ENCODE measurements at regions not wholly inside any gene's neighbourhood (a gene's known extent, or its start where the extent isn't known, plus 50 kb on each side); places are given as distances from the start of the nearest gene placed in this dataset.

DNA sequence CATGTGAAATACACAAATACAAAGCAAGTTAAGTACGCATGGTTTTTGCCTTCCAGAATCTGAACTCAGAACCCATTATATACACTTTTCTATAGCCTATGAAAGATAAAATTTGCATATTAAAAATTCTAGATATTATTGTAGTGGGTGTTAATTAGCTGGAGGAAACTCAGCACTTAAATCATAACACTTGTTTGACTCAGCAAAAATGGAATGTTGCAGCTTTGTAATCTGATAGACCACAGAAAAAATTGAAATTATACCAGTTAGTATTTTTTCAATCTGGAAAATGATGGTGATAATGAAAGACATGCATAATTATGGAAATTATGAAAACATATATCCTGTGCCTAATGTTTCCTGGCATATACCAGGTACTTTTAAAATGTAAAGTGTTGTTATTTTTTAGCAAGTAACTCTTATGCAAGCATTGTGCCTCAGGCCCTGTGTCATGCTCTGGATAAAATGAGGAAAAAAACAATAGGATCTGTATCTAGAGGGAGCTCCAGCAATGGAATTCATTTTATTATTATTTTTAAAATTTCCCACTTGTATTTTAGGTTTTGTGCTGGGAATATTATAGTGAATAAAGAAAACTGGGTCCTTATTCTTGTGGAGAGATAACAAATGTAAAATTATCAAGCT, 490.4 kb upstream of the SEMA3A start:
- Mint-ChIP-seq H3K27ac (no peak overlapping the region), H3K27me3 (no peaks in the 10 kb centered on the region), H3K36me3 (ENCODE audit: low read depth) (no peaks in the 10 kb centered on the region), H3K4me1 (no peaks in the 10 kb centered on the region), H3K9me3 (ENCODE audit: low read depth) (no peaks in the 10 kb centered on the region), H3K4me3 (no peak overlapping the region)
- ChIA-PET CTCF (interaction anchor here (0.9 kb wide), 1 partner anchor 13 kb away, joined by 3 read pairs; no protein-coding TSS in a partner anchor), POLR2A (no interaction called here)
- ATAC-seq (no peak), DNase-seq (no peak)
- intact Hi-C loops (cut with DNase I, micrococcal nuclease) = no loop called here

- intact Hi-C loops (cut with DNase I, micrococcal nuclease) = no loop called here
- Mint-ChIP-seq H3K4me3 (no peak overlapping the region), H3K36me3 (ENCODE audit: low read depth) (no peaks in the 10 kb centered on the region), H3K27me3 (no peaks in the 10 kb centered on the region), H3K27ac (no peak overlapping the region), H3K9me3 (ENCODE audit: low read depth) (no peaks in the 10 kb centered on the region), H3K4me1 (no peaks in the 10 kb centered on the region)
- DNase-seq (no peak), ATAC-seq (no peak)
- POLR2A ChIA-PET = no interaction called here
- CTCF ChIA-PET = interaction anchor here (0.6 kb wide), 1 partner anchor 338 kb away, joined by 3 read pairs; no protein-coding TSS in a partner anchor
Observed at GRCh38 chr7:84682543-84682942, 488.0 kb upstream of the SEMA3A start.

DNA sequence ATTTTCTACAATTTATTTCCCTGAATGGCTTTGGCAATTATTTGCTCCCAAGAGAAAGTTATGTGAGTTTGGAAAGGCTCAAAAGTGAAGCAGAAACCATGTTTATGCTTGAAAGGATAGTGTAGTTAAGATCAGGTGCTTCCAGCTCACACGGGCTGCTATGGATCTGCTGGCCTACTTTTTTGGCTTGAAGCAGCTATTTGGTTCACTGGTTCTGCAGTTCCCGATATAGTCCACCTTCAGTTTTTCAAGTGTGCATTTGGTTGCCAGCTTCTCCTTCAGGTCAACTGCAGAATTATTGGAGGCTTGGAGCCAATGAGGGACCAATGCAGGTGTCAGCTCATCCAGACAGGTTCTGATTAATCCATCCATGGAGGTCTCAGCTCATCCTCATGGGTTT, 484.3 kb upstream of the SEMA3A start:
- H3K36me3 Mint-ChIP-seq (ENCODE audit: low read depth) = no peaks in the 10 kb centered on the region
- intact Hi-C loops (cut with DNase I, micrococcal nuclease) = no loop called here

DNA sequence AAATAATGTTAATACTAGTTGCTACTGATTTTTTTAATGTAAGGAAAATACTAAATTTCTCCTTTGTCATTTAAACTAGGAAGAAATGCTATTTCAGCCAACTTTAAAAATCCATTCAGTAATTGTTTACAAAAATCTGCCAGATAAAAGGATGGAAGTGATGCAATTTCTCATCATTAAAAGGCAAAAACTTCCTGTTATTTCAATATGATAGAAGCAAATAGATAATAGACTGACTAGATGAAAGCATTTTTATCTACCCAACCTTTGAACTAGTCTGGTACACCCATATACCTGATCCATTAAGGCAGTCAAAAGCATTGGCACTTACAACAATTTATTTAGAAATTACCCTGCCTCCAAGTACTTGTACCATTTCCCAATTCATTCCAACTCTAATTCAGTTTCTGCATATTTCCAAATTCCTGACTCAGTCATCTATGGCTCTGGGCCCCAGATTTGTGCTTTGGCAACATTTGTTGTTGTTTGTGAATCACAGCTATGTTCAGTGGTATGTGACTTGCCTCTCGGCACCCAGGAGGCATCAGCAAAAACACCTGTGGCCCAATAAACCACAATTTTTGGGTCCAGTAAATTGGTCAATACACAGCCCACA, 482.6 kb upstream of the SEMA3A start:
- intact Hi-C loops (cut with DNase I, micrococcal nuclease) = no loop called here
- H3K27me3 Mint-ChIP-seq = no peaks in the 10 kb centered on the region
- ChIA-PET CTCF (interaction anchor here (0.9 to 1.8 kb wide), 3 partner anchors 18 to 741 kb away, joined by 3 to 4 read pairs (median 4); no protein-coding TSS in a partner anchor), POLR2A (no interaction called here)
- H3K27ac Mint-ChIP-seq = no peak overlapping the region
- H3K4me1 Mint-ChIP-seq = no peaks in the 10 kb centered on the region
- ATAC-seq = no peak
- H3K4me3 Mint-ChIP-seq = no peak overlapping the region
- no peaks in the 10 kb centered on the region for H3K9me3 Mint-ChIP-seq (ENCODE audit: low read depth)
- no peaks in the 10 kb centered on the region for H3K36me3 Mint-ChIP-seq (ENCODE audit: low read depth)
- no peak for DNase-seq

More for the DNA sequence above, 484.3 kb upstream of the SEMA3A start:
- Mint-ChIP-seq H3K4me3 (no peak overlapping the region), H3K27ac (no peak overlapping the region), H3K9me3 (ENCODE audit: low read depth) (no peaks in the 10 kb centered on the region), H3K4me1 (no peaks in the 10 kb centered on the region), H3K27me3 (no peaks in the 10 kb centered on the region)
- no peak for ATAC-seq
- no peak for DNase-seq
- POLR2A ChIA-PET = no interaction called here
- CTCF ChIA-PET = interaction anchor here (1.8 kb wide), 1 partner anchor 20 kb away, joined by 4 read pairs; no protein-coding TSS in a partner anchor

GRCh38 chr7:84675633-84676034, 481.0 kb upstream of the SEMA3A start:
- Mint-ChIP-seq H3K27ac (no peak overlapping the region), H3K36me3 (ENCODE audit: low read depth) (no peaks in the 10 kb centered on the region), H3K27me3 (no peaks in the 10 kb centered on the region), H3K4me1 (no peaks in the 10 kb centered on the region), H3K4me3 (no peak overlapping the region), H3K9me3 (ENCODE audit: low read depth) (no peaks in the 10 kb centered on the region)
- ChIA-PET CTCF (interaction anchor here (0.7 kb wide), 1 partner anchor 65 kb away, joined by 3 read pairs; no protein-coding TSS in a partner anchor), POLR2A (no interaction called here)
- DNase-seq (no peak), ATAC-seq (no peak)
- intact Hi-C loops (cut with DNase I, micrococcal nuclease) = no loop called here

DNA sequence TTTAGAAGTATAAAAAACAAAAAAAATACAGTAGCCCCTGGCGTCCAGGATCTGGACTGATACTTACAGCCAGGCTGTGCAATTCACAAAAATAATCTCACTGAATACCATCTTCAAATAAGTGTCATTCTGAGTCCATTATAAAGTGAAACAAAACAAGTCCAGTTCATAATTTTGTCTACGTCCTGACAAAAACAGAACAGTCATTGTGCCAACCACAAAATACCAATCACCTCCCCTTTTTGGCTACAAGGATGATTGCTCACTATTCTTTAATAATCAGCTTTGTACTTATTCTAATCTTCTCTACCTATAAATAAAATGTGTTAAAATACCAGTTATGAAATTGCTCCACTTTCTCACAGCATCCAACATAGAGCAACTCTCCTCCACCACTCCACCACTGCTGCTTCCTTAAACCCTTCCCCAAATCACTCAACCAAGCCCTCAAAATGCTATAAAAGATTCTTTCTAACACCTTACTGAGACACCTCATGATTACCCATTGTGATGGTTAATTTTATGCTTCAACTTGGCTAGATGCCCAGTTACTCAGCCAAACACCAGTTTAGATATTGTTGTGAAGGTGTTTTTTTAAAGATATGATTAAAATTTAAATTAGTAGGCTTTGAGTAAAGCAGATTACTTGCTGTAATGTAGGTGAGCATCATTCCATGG, 479.8 kb upstream of the SEMA3A start:
- no peak for DNase-seq
- Mint-ChIP-seq H3K9me3 (ENCODE audit: low read depth) (no peaks in the 10 kb centered on the region), H3K4me3 (no peak overlapping the region), H3K36me3 (ENCODE audit: low read depth) (no peaks in the 10 kb centered on the region), H3K27me3 (no peaks in the 10 kb centered on the region), H3K27ac (no peak overlapping the region), H3K4me1 (no peaks in the 10 kb centered on the region)
- POLR2A ChIA-PET = no interaction called here
- intact Hi-C loops (cut with DNase I, micrococcal nuclease) = no loop called here
- ATAC-seq = no peak
- CTCF ChIA-PET = no interaction called here

DNA sequence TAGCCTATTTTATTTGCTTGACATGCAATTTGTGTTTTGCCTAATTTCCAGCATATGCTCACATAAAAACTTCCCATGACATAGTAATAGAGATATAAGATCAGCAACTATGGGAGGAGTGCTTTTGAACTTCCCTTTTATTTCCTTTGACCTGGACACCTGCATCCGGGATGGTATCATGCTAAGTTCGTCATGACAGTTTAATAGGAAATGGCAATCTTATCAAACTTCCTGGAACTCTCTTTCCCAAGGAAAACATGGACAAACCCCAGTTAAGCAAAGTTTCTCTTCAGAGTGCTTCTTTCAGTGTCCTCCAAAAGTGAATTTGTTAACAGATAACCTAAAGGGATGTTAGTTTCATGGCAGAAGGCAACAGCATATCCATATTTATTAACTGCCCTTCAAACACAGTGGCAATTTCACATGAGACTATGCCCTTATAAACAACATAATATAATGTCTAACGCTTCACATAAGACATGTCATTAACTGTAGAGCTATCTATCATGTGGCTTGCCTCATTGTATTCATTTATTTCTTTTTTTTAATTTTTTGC, 474.7 kb upstream of the SEMA3A start:
- Mint-ChIP-seq H3K4me3 (no peak overlapping the region), H3K27me3 (no peaks in the 10 kb centered on the region), H3K27ac (no peak overlapping the region), H3K4me1 (no peaks in the 10 kb centered on the region), H3K36me3 (ENCODE audit: low read depth) (no peaks in the 10 kb centered on the region), H3K9me3 (ENCODE audit: low read depth) (no peaks in the 10 kb centered on the region)
- DNase-seq (no peak), ATAC-seq (no peak)
- ChIA-PET CTCF (no interaction called here), POLR2A (no interaction called here)
- intact Hi-C loops (cut with DNase I, micrococcal nuclease) = no loop called here

- Mint-ChIP-seq H3K36me3 (ENCODE audit: low read depth) (no peaks in the 10 kb centered on the region), H3K27ac (no peak overlapping the region), H3K27me3 (no peaks in the 10 kb centered on the region), H3K9me3 (ENCODE audit: low read depth) (no peaks in the 10 kb centered on the region), H3K4me3 (no peak overlapping the region), H3K4me1 (no peaks in the 10 kb centered on the region)
- POLR2A ChIA-PET = no interaction called here
- no peak for DNase-seq
- no peak for ATAC-seq
- intact Hi-C loops (cut with DNase I, micrococcal nuclease) = no loop called here
- CTCF ChIA-PET = no interaction called here
Observed at GRCh38 chr7:84668116-84668515, 473.5 kb upstream of the SEMA3A start.

DNA sequence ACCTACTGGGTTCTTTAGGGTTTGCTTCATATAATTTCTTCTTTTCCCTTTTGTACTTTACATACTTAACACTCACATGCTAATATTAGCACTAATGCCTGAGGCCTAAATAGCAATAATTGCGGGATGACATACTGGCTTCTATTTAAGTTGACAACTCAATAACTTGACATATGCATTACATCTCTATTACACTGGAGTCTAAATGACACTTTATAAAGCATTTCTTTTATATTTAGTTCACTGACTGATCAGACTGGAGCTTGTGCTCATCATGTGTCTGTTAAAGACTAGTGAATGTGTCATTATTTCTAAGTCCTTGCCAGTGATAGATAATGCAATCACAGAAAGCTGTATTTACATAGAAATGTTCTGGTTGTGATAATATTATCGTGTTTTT, 472.1 kb upstream of the SEMA3A start:
- Mint-ChIP-seq H3K4me3 (no peak overlapping the region), H3K27ac (no peak overlapping the region), H3K4me1 (no peaks in the 10 kb centered on the region), H3K36me3 (ENCODE audit: low read depth) (no peaks in the 10 kb centered on the region), H3K9me3 (ENCODE audit: low read depth) (no peaks in the 10 kb centered on the region), H3K27me3 (no peaks in the 10 kb centered on the region)
- intact Hi-C loops (cut with DNase I, micrococcal nuclease) = no loop called here
- ChIA-PET CTCF (interaction anchor here (0.6 kb wide), 1 partner anchor 18 kb away, joined by 3 read pairs; no protein-coding TSS in a partner anchor), POLR2A (no interaction called here)
- ATAC-seq = no peak
- no peak for DNase-seq

DNA sequence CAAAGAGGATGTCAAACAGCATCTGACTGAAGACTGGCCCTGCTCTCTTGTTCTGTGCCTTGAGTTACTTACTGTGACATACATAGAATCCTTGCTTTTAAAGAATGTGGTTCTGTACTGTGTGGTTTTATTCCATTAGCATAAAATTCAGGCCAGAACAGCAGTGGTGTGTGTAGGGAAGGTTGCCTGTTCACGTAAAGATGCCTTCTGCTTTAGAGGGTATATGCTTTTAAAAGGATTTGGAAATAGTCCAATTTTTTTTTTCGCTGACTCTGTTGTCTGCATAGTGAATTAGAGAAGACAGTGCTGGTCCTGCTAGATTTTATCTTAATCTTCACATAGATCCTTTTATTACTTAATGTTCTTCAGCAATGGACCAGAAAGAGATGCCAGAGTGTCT, 470.8 kb upstream of the SEMA3A start:
- Mint-ChIP-seq H3K9me3 (ENCODE audit: low read depth) (no peaks in the 10 kb centered on the region), H3K4me3 (no peak overlapping the region), H3K27ac (no peak overlapping the region), H3K27me3 (no peaks in the 10 kb centered on the region), H3K36me3 (ENCODE audit: low read depth) (no peaks in the 10 kb centered on the region), H3K4me1 (no peaks in the 10 kb centered on the region)
- intact Hi-C loops (cut with DNase I, micrococcal nuclease) = no loop called here
- DNase-seq (no peak), ATAC-seq (no peak)
- POLR2A ChIA-PET = no interaction called here
- CTCF ChIA-PET = no interaction called here

GRCh38 chr7:84664626-84665025, 470.0 kb upstream of the SEMA3A start:
- no peak overlapping the region for H3K27ac Mint-ChIP-seq
- DNase-seq = no peak
- H3K4me3 Mint-ChIP-seq = no peak overlapping the region
- H3K36me3 Mint-ChIP-seq (ENCODE audit: low read depth) = no peaks in the 10 kb centered on the region
- CTCF ChIA-PET = no interaction called here
- POLR2A ChIA-PET = no interaction called here
- intact Hi-C loops (cut with DNase I, micrococcal nuclease) = no loop called here
- H3K4me1 Mint-ChIP-seq = no peaks in the 10 kb centered on the region
- H3K9me3 Mint-ChIP-seq (ENCODE audit: low read depth) = no peaks in the 10 kb centered on the region
- ATAC-seq = no peak
- H3K27me3 Mint-ChIP-seq = no peaks in the 10 kb centered on the region

- POLR2A ChIA-PET = no interaction called here
- H3K4me1 Mint-ChIP-seq = no peaks in the 10 kb centered on the region
- H3K27ac Mint-ChIP-seq = no peak overlapping the region
- DNase-seq (no peak), ATAC-seq (no peak)
- CTCF ChIA-PET = no interaction called here
- H3K4me3 Mint-ChIP-seq = no peak overlapping the region
- intact Hi-C loops (cut with DNase I, micrococcal nuclease) = no loop called here
- no peaks in the 10 kb centered on the region for H3K27me3 Mint-ChIP-seq
- no peaks in the 10 kb centered on the region for H3K36me3 Mint-ChIP-seq (ENCODE audit: low read depth)
- no peaks in the 10 kb centered on the region for H3K9me3 Mint-ChIP-seq (ENCODE audit: low read depth)
Observed at GRCh38 chr7:84663224-84663623, 468.6 kb upstream of the SEMA3A start.
